Superior temporal gyrus (tissue), 1 donor: ENCODE measurements at regions not wholly inside any gene's neighbourhood (a gene's known extent, or its start where the extent isn't known, plus 50 kb on each side); places are given as distances from the start of the nearest gene placed in this dataset.

Experiments
- DNase-seq: peaks from one replicate; pipeline ENCODE4 v3.0.0-alpha.2; 2016; ENCODE audit errors: extremely low spot score

GRCh38 chr9:118577121-118577520 lies 792.1 kb downstream of the BRINP1 start:
- no peak for DNase-seq

DNA sequence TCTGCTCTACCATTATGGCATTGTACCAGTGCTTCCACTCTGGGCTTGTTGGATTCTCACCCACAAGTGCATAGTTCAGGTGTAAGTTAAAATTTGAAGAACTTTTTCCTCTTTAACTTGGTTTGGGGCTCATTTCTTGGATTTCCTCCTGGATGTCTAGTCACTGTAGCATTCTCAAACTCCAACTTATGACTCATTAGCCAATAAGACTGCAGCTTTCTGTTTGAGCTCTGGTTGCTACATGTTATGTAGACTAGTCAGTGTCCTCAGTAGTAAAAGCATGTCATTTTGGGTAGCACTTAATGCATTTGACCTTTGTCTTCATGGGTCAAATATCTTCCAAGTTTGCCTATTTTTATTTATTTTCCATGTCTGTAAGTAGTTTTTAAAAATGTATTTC lies 790.8 kb downstream of the BRINP1 start:
- DNase-seq, result no peak

DNA sequence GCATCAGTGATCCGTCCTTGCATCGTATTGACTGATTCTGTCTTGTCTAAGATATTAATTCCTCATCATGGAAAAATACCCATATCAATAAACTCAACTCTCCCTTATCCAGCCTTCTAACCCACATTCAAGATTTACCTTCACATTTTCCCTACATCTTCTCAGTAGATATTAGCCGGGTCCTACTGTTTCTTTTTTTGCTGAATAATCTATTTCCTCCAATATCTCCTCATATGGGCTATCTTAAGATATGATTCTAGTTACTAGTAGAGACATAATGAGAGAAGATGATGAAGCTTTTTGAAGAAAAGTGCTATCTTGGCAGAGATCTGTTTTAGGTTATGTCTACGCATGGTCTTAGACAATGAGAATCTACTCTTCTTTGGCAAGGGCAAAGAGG lies 785.8 kb downstream of the BRINP1 start:
- DNase-seq, result no peak

- DNase-seq, result no peak
These were observed 782.3 kb downstream of the BRINP1 start for GRCh38 chr9:118586978-118587377.

DNA sequence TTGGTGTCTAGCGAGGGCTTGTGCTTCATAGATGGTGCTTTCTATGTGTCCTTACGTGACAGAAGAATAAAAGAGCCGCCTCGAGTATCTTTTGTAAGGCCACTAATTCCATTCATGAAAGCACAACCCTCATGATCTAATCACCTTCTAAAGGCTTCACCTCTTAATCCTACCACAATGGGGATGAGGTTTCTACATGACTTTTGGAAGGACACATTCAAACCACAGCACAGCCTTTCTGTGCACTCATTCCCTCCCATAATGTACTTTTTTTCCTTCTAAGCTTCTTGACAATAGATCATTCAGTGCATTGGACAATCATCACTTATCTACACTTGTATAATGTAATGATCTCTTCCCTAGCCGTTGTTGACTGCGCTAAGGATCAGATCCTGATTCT lies 774.8 kb downstream of the BRINP1 start:
- no peak for DNase-seq

DNA sequence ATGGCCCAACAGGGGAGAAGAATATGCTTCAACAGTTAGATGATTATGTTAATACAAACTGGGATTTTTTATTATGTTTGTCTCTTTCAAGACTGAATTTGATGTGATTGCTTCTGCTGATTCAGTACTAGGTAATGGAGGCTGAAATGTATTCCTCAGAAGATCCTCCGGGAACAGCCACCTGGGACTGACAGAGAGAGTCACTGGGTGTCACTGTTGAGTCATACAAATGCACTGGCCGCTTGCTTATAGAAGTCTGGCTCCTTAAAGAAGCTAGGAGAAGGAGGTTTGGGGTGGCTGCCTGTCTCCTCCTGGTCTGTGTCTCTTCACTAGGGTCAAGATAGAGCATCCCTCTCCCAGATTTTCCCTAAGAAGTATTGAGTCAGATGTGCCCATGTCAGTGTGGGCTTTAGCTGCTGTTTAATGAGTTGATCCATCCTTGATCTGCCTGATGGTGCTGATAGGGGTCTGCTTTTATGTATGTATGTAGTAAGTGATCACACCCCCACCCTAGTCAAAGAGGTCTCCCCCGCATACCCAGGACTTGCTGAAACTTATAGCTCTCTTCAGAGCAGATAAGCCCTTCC lies 773.4 kb downstream of the BRINP1 start:
- peak; percentile 83 for DNase-seq

- DNase-seq, result no peak
These were observed 772.7 kb downstream of the BRINP1 start for GRCh38 chr9:118596374-118597015.

- DNase-seq, result no peak
These were observed 762.6 kb downstream of the BRINP1 start for GRCh38 chr9:118606668-118607067.

GRCh38 chr9:118609355-118610044 lies 759.7 kb downstream of the BRINP1 start:
- DNase-seq, result no peak

DNA sequence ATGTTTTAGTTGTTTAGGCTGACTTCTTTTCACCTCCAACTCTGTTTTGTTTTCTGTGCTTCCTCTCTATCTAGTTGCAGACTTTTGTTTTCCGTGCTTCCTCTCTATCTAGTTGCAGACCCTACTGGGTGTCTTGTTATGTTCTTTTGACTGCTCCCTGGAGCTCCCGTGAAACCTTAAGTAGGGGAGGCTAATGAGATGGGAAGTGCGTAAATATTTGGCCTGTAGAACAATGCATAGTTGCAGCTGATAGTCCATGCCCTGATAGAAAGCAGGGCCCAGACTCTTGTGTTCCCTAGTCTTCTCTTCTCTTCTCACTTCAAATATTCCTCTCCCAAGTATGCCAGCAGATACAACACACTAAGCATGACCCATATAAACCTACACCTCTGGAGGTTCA lies 757.0 kb downstream of the BRINP1 start:
- DNase-seq, result no peak

- no peak for DNase-seq
These were observed 755.2 kb downstream of the BRINP1 start for GRCh38 chr9:118613996-118614395.

- DNase-seq, result no peak
These were observed 751.2 kb downstream of the BRINP1 start for GRCh38 chr9:118618084-118618483.

GRCh38 chr9:118618849-118619248 lies 750.4 kb downstream of the BRINP1 start:
- no peak for DNase-seq

GRCh38 chr9:118624608-118625007 lies 744.6 kb downstream of the BRINP1 start:
- no peak for DNase-seq

- no peak for DNase-seq
These were observed 739.2 kb downstream of the BRINP1 start for GRCh38 chr9:118630079-118630478.

- no peak for DNase-seq
These were observed 738.2 kb downstream of the BRINP1 start for GRCh38 chr9:118630931-118631595.

DNA sequence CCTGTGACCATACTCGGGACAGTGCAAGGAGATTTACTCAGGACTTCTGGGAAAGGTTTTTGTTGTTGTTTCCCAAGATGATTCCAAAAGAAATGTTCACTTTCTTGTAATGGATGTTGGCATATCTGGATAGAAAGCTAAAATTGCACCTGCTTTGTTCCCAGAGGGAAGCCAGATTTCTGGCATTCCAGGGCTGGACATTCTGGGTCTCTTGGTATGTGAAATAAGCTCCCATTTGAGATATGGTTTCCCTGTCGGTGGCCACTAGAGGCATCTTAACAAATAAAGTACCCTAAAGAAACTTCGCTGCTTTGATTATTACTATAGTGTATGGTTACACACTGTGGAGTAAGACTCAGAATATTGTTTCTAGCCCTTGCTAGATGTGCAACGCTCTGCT lies 737.3 kb downstream of the BRINP1 start:
- no peak for DNase-seq

DNA sequence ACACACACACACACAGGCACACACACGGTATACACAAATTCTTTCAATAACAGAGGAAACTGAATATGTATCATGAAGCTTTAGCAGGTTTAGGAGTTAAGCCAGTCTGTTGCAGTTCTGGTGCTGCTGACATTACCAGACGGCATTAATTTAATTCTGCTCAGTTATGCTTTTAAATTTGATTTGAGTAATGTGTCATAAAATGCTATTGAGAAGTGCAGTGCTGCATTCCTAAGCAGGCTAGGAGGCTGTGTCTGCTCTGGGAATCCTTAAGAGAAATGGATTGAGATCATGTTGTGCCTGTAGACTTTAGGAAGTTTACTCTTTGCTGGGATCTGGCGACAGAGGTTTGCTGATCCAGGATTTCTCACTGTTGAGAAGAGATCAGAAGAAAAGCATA lies 733.8 kb downstream of the BRINP1 start:
- no peak for DNase-seq

- no peak for DNase-seq
These were observed 731.6 kb downstream of the BRINP1 start for GRCh38 chr9:118637681-118638080.

DNA sequence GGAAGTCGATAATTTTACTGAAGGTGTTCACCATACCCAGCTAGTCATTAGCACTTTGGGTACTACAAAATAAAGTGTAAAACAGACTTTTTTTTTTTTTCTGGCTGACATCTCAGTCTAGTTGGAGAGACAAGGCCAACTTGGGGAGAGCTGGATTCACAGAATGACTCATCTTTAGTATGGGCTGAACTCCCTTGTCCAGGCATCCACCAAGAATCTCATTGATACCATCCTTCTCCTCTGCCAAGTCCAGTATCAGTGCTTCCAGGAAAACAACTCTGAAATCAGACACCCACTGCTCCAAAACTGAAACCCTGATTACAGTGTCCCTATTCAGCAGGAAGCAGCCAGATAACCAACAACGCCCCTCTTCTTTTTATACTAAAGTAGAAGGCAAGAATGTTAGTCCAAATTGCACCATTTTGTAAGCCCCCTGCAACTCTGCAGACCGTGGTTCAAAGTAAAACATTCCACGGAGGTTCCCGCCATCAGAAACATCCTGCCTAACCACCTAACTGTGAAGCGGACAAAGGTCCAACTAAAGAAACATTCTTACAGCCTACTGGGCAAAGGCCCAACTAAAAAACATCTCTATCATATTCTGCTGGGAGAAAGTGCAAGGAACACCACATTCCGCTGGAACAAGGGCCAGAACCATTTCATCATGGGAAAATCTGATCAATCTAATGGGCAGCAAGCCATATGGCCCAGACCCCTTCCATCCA lies 728.2 kb downstream of the BRINP1 start:
- DNase-seq, result no peak

DNA sequence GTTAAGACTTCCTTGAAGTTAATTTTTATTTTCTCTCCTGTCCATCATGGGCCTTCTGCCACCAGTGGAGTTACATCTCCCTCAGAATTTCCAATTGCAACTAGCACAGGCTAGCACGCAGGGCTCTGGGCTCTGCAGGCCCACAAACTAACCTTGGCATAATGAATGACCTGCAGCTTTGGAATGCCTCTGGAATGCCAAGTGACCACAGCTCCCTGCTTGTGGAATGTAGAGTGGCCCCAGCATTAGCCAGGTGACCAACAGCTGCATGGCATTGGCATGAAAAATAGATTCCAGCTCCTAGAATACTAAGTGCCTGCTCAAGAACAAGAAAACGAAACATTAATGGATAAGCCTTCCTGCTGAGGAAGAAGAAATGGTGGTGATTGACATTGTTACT lies 726.1 kb downstream of the BRINP1 start:
- no peak for DNase-seq

GRCh38 chr9:118644066-118644465 lies 725.2 kb downstream of the BRINP1 start:
- DNase-seq, result no peak
